ENCODE measurements at regions not wholly inside any gene's neighbourhood (a gene's known extent, or its start where the extent isn't known, plus 50 kb on each side); places are given as distances from the start of the nearest gene placed in this dataset.

DNA sequence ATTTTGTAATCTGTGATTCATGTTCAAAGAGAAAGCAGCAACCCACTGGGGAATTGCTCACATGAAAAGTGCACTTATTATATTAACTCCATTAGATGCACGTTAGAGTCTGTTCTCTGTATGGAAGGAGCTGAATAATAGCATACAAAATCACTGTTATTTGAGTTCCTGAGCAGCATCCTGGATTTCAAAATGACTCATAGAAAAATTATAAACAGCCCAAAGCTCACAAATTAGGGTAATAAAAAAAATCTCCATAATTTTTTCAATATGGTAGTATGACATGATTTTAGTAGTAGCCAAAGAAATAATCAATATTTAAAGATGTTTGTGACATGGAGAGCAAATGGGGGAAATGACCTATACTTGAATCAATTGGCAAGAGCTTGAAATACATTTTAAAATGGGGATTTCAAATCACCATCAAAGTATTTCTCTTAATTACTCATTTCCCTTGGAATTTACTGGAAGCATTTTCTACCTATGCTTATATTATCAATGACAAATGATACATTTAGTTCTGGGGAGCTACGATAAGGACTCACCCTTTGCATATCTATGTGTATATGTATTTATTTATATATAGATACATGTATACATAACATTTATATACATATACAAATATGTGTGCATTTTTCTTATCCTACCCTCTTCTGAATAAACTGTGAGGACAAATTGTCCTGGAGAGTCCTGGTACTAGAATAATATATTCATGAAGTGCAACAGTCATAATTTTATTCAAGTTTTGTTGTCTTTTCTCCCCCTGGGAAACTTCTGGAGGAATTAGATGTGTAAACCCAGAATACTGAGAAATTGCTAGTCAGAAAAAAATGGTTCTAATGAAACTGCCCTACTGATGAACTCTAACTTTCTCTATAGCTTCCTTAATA lies 116.3 kb downstream of the RPL22L1 start:
- TF ChIP-seq CTCF (IDR thresholded peaks at IDR 0.05): no peak
- intact Hi-C loops (cut with DNase I): no loop called here
- ATAC-seq (no peak), DNase-seq (no peak)
- H3K27me3 ChIP-seq: no peaks in the 10 kb centered on the region
- no peaks in the 10 kb centered on the region for H3K9me3 ChIP-seq
- H3K4me1 ChIP-seq: peaks cover 0 to 5% of the 10 kb centered on the region in 2 donors
- H3K27ac ChIP-seq: no peak overlapping the region
- no peaks in the 10 kb centered on the region for H3K36me3 ChIP-seq
- H3K4me3 ChIP-seq: no peak overlapping the region

DNA sequence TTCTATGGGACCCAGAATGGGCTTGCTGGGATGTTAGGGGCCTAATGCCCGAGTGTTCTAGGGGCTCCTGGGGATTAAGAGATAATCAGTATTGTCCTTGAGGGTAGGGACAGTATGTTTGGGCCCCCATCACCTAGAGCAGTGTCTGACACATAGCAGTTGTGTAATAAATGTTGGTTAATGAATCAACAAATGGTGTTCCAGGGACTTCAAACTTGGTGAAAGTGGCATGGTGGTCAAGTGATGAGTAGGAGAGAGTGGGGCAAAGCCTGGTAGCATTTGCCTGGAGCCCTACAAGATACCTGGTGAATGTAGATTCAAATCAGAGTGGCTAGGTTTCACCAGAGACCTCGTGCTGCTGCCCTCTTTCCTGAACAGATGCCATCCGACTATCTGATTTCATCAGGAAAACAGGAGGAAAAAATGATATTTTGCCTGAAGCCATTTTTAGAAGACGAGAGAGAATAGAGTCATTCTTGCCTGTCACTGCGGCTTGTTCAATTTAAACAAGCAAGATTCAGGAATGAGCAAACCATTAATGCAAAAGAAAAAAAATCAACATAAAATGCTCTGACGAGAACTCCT lies 117.3 kb downstream of the RPL22L1 start:
- H3K9me3 ChIP-seq: no peaks in the 10 kb centered on the region
- no peak for DNase-seq
- H3K4me1 ChIP-seq: peaks cover 0 to 5% of the 10 kb centered on the region in 2 donors
- H3K36me3 ChIP-seq: no peaks in the 10 kb centered on the region
- TF ChIP-seq CTCF (IDR thresholded peaks at IDR 0.05): no peak
- H3K4me3 ChIP-seq: no peak overlapping the region
- intact Hi-C loops (cut with DNase I): no loop called here
- no peak for ATAC-seq
- no peaks in the 10 kb centered on the region for H3K27me3 ChIP-seq
- H3K27ac ChIP-seq: no peak overlapping the region

GRCh38 chr3:170751899-170752293 lies 118.1 kb downstream of the RPL22L1 start:
- no peak for DNase-seq

GRCh38 chr3:170751083-170751898 lies 118.7 kb downstream of the RPL22L1 start:
- H3K27ac ChIP-seq: no peak overlapping the region
- no peaks in the 10 kb centered on the region for H3K27me3 ChIP-seq
- H3K4me1 ChIP-seq: peaks cover 0 to 5% of the 10 kb centered on the region in 2 donors
- H3K9me3 ChIP-seq: no peaks in the 10 kb centered on the region
- H3K4me3 ChIP-seq: no peak overlapping the region
- H3K36me3 ChIP-seq: no peaks in the 10 kb centered on the region
- TF ChIP-seq CTCF (IDR thresholded peaks at IDR 0.05): no peak
- no peak for DNase-seq
- peak; percentile 74 for ATAC-seq
- intact Hi-C loops (cut with DNase I): no loop called here

More at GRCh38 chr3:170751899-170752293, 118.1 kb downstream of the RPL22L1 start:
- Histone ChIP-seq H3K4me1 (peaks cover 0 to 5% of the 10 kb centered on the region in 2 donors), H3K9me3 (no peaks in the 10 kb centered on the region), H3K36me3 (no peaks in the 10 kb centered on the region), H3K4me3 (no peak overlapping the region), H3K27ac (no peak overlapping the region), H3K27me3 (no peaks in the 10 kb centered on the region)
- TF ChIP-seq CTCF (IDR thresholded peaks at IDR 0.05): no peak
- ATAC-seq: peak; percentile 35
- intact Hi-C loops (cut with DNase I): no loop called here

- no peak for ATAC-seq
- H3K4me1 ChIP-seq: peaks cover 0 to 5% of the 10 kb centered on the region in 2 donors
- intact Hi-C loops (cut with DNase I): no loop called here
- DNase-seq: no peak
- H3K9me3 ChIP-seq: no peaks in the 10 kb centered on the region
- no peaks in the 10 kb centered on the region for H3K36me3 ChIP-seq
- no peak overlapping the region for H3K4me3 ChIP-seq
- H3K27ac ChIP-seq: no peak overlapping the region
- TF ChIP-seq CTCF (IDR thresholded peaks at IDR 0.05): no peak
- H3K27me3 ChIP-seq: no peaks in the 10 kb centered on the region
Observed at GRCh38 chr3:170750478-170750830, 119.5 kb downstream of the RPL22L1 start.

Data from left lung (tissue), 4 donors.